Stimulated activated CD4-positive, alpha-beta T cell treated with anti-CD3 and anti-CD28 coated beads, Interleukin-15, amount 100 ng/mL, for 48 hours (primary cell): ENCODE measurements at regions not wholly inside any gene's neighbourhood (a gene's known extent, or its start where the extent isn't known, plus 50 kb on each side); places are given as distances from the start of the nearest gene placed in this dataset.

Experiments
- DNase-seq, 2 donors: peaks; one replicate each; pipeline ENCODE4 v3.0.0-alpha.2; 2020; ENCODE audit warnings: low read depth in 2 of 2

- no peak for DNase-seq
Measured at GRCh38 chr17:72409405-72410002, 288.7 kb downstream of the SOX9 start.

GRCh38 chr17:72411124-72411563, 290.3 kb downstream of the SOX9 start:
- no peak for DNase-seq

- no peak for DNase-seq
Measured at GRCh38 chr17:72412650-72413076, 291.8 kb downstream of the SOX9 start.

GRCh38 chr17:72413077-72414031, 292.5 kb downstream of the SOX9 start:
- no peak for DNase-seq

GRCh38 chr17:72414032-72414396, 293.2 kb downstream of the SOX9 start:
- no peak for DNase-seq

GRCh38 chr17:72414967-72415853, 294.4 kb downstream of the SOX9 start:
- DNase-seq, result no peak

- no peak for DNase-seq
Measured at GRCh38 chr17:72416054-72416675, 295.3 kb downstream of the SOX9 start.

GRCh38 chr17:72416905-72417304, 296.1 kb downstream of the SOX9 start:
- DNase-seq, result no peak

- DNase-seq, result no peak
Measured at GRCh38 chr17:72417627-72418026, 296.8 kb downstream of the SOX9 start.

- no peak for DNase-seq
Measured at GRCh38 chr17:72419866-72420774, 299.3 kb downstream of the SOX9 start.

- no peak for DNase-seq
Measured at GRCh38 chr17:72420775-72421127, 299.9 kb downstream of the SOX9 start.

- peak; percentile 29 to 30 for DNase-seq
Measured at GRCh38 chr17:72421128-72422092, 300.6 kb downstream of the SOX9 start.

- DNase-seq, result no peak
Measured at GRCh38 chr17:72422204-72422504, 301.3 kb downstream of the SOX9 start.

GRCh38 chr17:72422505-72423285, 301.9 kb downstream of the SOX9 start:
- DNase-seq, result peak; percentile 2 to 7

GRCh38 chr17:72423286-72423589, 302.4 kb downstream of the SOX9 start:
- DNase-seq, result no peak

GRCh38 chr17:72423718-72424117, 302.9 kb downstream of the SOX9 start:
- no peak for DNase-seq

GRCh38 chr17:72424505-72425117, 303.8 kb downstream of the SOX9 start:
- DNase-seq, result no peak

- DNase-seq, result no peak
Measured at GRCh38 chr17:72425133-72425793, 304.4 kb downstream of the SOX9 start.
